B cell (primary cell): ENCODE measurements at regions not wholly inside any gene's neighbourhood (a gene's known extent, or its start where the extent isn't known, plus 50 kb on each side); places are given as distances from the start of the nearest gene placed in this dataset.

Experiments used
- ATAC-seq: fragments of 200-7000 bp; cut with Tn5 transposase; one replicate; pipeline ENCODE4 v1.10.0; 2021; ENCODE audit warnings: low read depth, mild to moderate bottlenecking, moderate number of reproducible peaks, moderate library complexity
- CTCF ChIA-PET: fragments of 350-600 bp; sonication (Branson Sonifier 250); formaldehyde crosslinking; loops from one replicate; lab custom pipeline; 2021; ENCODE audit warnings: antibody characterized with exemption, inconsistent platforms; lab: Charles Lee
- POLR2A ChIA-PET: fragments of 350-600 bp; sonication (Branson Sonifier 250); formaldehyde crosslinking; loops from one replicate; lab custom pipeline; 2021; ENCODE audit warnings: antibody characterized with exemption; lab: Charles Lee
- DNase-seq: peaks from one replicate; pipeline ENCODE4 v3.0.0; 2013
- H2AFZ ChIP-seq: 2 replicates; pipeline ENCODE4 v1.6.1; 2012; ENCODE audit warnings: mild to moderate bottlenecking, low read depth, low read length; ENCODE audit not compliant: insufficient read depth, poor library complexity, severe bottlenecking
- H3K27ac ChIP-seq, 2 donors: 1 replicate in 1 of 2; 2 replicates in 1 of 2; pipeline ENCODE4 v1.5.1; 2012 to 2013; ENCODE audit warnings: low read length in 2 of 2, mild to moderate bottlenecking in 2 of 2, moderate library complexity in 1 of 2
- H3K27me3 ChIP-seq, 4 experiments: fragments of 200-600 bp in 1 of 4; sonication (generic) in 1 of 4; replicated peaks in 1 of 4; 1 replicate in 2 of 4; 2 replicates in 2 of 4; pipeline versions ENCODE4 v1.6.1 to v1.7.0; 2013 to 2016; ENCODE audit warnings: low read length in 3 of 4, mild to moderate bottlenecking in 2 of 4, mixed read lengths in 1 of 4, moderate library complexity in 1 of 4; ENCODE audit not compliant: insufficient read depth in 4 of 4, control insufficient read depth in 3 of 4; ENCODE audit errors: control extremely low read depth in 1 of 4
- H3K36me3 ChIP-seq, 2 experiments: replicated peaks in 1 of 2; 1 replicate in 1 of 2; 2 replicates in 1 of 2; pipeline versions ENCODE4 v1.6.1 to v1.7.1; 2013; ENCODE audit warnings: low read length in 1 of 2; ENCODE audit not compliant: insufficient read depth in 2 of 2, control insufficient read depth in 1 of 2; ENCODE audit errors: control extremely low read depth in 1 of 2, extremely low read depth in 1 of 2
- H3K4me1 ChIP-seq, 2 donors: fragments of 200-600 bp in 1 of 2; sonication (generic) in 1 of 2; 1 replicate in 1 of 2; 2 replicates in 1 of 2; pipeline versions ENCODE4 v1.5.1 to v1.6.1; 2013 to 2017; ENCODE audit warnings: low read length in 2 of 2; ENCODE audit not compliant: control insufficient read depth in 2 of 2, insufficient read depth in 2 of 2
- H3K4me2 ChIP-seq: replicated peaks from 2 replicates; pipeline ENCODE3; 2012; ENCODE audit warnings: mild to moderate bottlenecking, low read depth, low read length; ENCODE audit not compliant: poor library complexity, severe bottlenecking
- H3K4me3 ChIP-seq, 5 experiments: fragments of 200-600 bp in 1 of 5; sonication (generic) in 1 of 5; 1 replicate in 3 of 5; 2 replicates in 2 of 5; pipeline versions ENCODE4 v1.5.1 to v1.7.0; 2011 to 2016; ENCODE audit warnings: low read length in 4 of 5, mild to moderate bottlenecking in 4 of 5, low read depth in 2 of 5, control low read depth in 1 of 5, moderate library complexity in 1 of 5; ENCODE audit not compliant: insufficient read depth in 1 of 5; ENCODE audit errors: control extremely low read depth in 1 of 5, extremely low read depth in 1 of 5
- H3K79me2 ChIP-seq: fragments of 200-600 bp; sonication (generic); one replicate; pipeline ENCODE4 v1.6.0; 2016; ENCODE audit warnings: low read length; ENCODE audit not compliant: control insufficient read depth, insufficient read depth
- H3K9ac ChIP-seq: fragments of 200-600 bp; sonication (generic); 2 replicates; pipeline ENCODE4 v1.6.1; 2017; ENCODE audit warnings: mild to moderate bottlenecking, low read length, moderate library complexity
- H3K9me3 ChIP-seq, 3 donors: one replicate each; pipeline versions ENCODE4 v1.6.1 to v1.7.1; 2013; ENCODE audit warnings: low read length in 2 of 3; ENCODE audit not compliant: control insufficient read depth in 2 of 3, insufficient read depth in 1 of 3; ENCODE audit errors: control extremely low read depth in 1 of 3
- H4K20me1 ChIP-seq: 2 replicates; pipeline ENCODE4 v1.6.0; 2012; ENCODE audit warnings: mild to moderate bottlenecking, low read length; ENCODE audit not compliant: insufficient read depth, control insufficient read depth, poor library complexity, severe bottlenecking
- H3K27ac Mint-ChIP-seq: one replicate; pipeline ENCODE4 v1.8.0; 2021; ENCODE audit warnings: mixed read lengths
- H3K27me3 Mint-ChIP-seq: one replicate; pipeline ENCODE4 v1.8.0; 2021; ENCODE audit warnings: mixed read lengths
- H3K4me1 Mint-ChIP-seq: one replicate; pipeline ENCODE4 v1.8.0; 2021; ENCODE audit warnings: mixed read lengths
- H3K4me3 Mint-ChIP-seq: one replicate; pipeline ENCODE4 v1.8.0; 2021; ENCODE audit warnings: mixed read lengths
- H3K9me3 Mint-ChIP-seq: one replicate; pipeline ENCODE4 v1.8.0; 2022; ENCODE audit warnings: mixed read lengths; ENCODE audit not compliant: insufficient read depth
- EZH2 ChIP-seq: IDR thresholded peaks from 2 replicates; pipeline ENCODE4 v1.6.1; 2012; ENCODE audit warnings: borderline replicate concordance, low read depth, mild to moderate bottlenecking, moderate library complexity, low read length; ENCODE audit not compliant: insufficient read depth, poor library complexity, severe bottlenecking
- WGBS: methylation state at CpG from one replicate; pipeline ENCODE4 v1.1.5; 2013; ENCODE audit warnings: missing lambda C conversion rate; ENCODE audit not compliant: insufficient coverage; 5-methylcytosine and 5-hydroxymethylcytosine counted together
- intact Hi-C: fragments of 100-400 bp; cut with micrococcal nuclease; formaldehyde crosslinking; loops from one replicate; pipeline ENCODE4 v1.10.0; 2022
- TF ChIP-seq, protein P1 (sequence below): fragments of 200-600 bp; IDR thresholded peaks from one replicate; pipeline ENCODE4 v1.8.0; 2022; ENCODE audit warnings: antibody characterized with exemption, mild to moderate bottlenecking

DNA sequence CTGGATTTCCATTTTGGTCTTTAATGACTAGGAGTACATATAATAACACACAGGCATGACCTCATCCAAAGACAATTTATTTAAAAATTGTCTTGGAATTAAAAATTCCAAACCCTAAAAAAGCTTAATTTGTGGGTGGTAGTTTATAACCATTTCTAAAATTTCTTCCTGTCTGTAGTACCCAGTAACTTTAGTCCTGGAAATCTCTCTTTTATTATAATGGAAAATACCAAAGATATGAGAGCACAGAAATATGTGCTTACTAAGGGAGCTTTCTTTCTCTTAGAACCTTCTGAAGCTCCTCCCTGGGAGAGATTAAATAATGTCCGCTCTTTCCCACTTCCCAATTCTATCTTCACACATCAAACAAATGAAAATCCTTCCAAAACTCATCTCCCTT is 70.5 kb upstream of the PRL start:
- Histone ChIP-seq H4K20me1 (no peaks in the 10 kb centered on the region), H3K4me3 (no peak overlapping the region), H3K9ac (no peak overlapping the region), H3K4me2 (no peak overlapping the region), H3K4me1 (no peaks in the 10 kb centered on the region), H3K9me3 (peaks cover 0 to 2% (median 0%) of the 10 kb centered on the region in 3 donors), H3K27me3 (no peaks in the 10 kb centered on the region), H2AFZ (no peak overlapping the region), H3K27ac (no peak overlapping the region), H3K36me3 (no peaks in the 10 kb centered on the region), H3K79me2 (no peaks in the 10 kb centered on the region)
- no peak overlapping the region for H3K27ac Mint-ChIP-seq
- DNase-seq: no peak
- intact Hi-C loops: no loop called here
- H3K27me3 Mint-ChIP-seq: no peaks in the 10 kb centered on the region
- H3K9me3 Mint-ChIP-seq: no peaks in the 10 kb centered on the region
- ATAC-seq: no peak
- CTCF ChIA-PET: interaction anchor here (1.0 kb wide), 1 partner anchor 31 kb away, joined by 3 read pairs; no protein-coding TSS in a partner anchor
- POLR2A ChIA-PET: no interaction called here
- 67% methylated on average over 1 of the region's 1 CpG for WGBS
- TF ChIP-seq EZH2: no peak
- TF ChIP-seq, protein P1, sequence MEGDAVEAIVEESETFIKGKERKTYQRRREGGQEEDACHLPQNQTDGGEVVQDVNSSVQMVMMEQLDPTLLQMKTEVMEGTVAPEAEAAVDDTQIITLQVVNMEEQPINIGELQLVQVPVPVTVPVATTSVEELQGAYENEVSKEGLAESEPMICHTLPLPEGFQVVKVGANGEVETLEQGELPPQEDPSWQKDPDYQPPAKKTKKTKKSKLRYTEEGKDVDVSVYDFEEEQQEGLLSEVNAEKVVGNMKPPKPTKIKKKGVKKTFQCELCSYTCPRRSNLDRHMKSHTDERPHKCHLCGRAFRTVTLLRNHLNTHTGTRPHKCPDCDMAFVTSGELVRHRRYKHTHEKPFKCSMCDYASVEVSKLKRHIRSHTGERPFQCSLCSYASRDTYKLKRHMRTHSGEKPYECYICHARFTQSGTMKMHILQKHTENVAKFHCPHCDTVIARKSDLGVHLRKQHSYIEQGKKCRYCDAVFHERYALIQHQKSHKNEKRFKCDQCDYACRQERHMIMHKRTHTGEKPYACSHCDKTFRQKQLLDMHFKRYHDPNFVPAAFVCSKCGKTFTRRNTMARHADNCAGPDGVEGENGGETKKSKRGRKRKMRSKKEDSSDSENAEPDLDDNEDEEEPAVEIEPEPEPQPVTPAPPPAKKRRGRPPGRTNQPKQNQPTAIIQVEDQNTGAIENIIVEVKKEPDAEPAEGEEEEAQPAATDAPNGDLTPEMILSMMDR: no peak
- no peaks in the 10 kb centered on the region for H3K4me1 Mint-ChIP-seq
- H3K4me3 Mint-ChIP-seq: no peak overlapping the region

DNA sequence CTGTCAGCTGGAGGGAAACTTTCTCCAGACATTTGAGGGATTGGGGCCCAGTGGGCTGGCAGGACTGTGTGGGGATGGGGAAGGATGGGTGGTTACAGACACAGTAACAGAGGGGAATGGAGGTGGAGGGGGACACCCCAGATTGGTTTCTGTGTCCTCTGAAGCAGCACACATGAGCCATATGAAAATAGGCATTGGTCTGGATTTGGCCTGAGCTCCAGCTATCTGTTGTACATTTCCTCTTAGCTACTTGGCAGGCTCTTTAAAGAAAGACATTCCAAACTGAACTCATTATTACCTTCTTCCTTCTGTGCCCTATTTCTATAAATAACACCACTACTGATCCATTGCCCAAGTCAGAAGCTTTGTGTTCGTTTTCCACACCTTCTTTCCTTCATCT is 72.0 kb upstream of the PRL start:
- H3K4me1 Mint-ChIP-seq: no peaks in the 10 kb centered on the region
- Histone ChIP-seq H3K9ac (no peak overlapping the region), H3K4me2 (no peak overlapping the region), H3K27ac (no peak overlapping the region), H3K9me3 (peaks cover 0 to 2% (median 0%) of the 10 kb centered on the region in 3 donors), H4K20me1 (no peaks in the 10 kb centered on the region), H3K4me3 (no peak overlapping the region), H3K79me2 (no peaks in the 10 kb centered on the region), H2AFZ (no peak overlapping the region), H3K36me3 (no peaks in the 10 kb centered on the region), H3K27me3 (no peaks in the 10 kb centered on the region), H3K4me1 (no peaks in the 10 kb centered on the region)
- no peaks in the 10 kb centered on the region for H3K27me3 Mint-ChIP-seq
- CTCF ChIA-PET: no interaction called here
- intact Hi-C loops: no loop called here
- POLR2A ChIA-PET: no interaction called here
- no peak overlapping the region for H3K27ac Mint-ChIP-seq
- TF ChIP-seq EZH2: no peak
- TF ChIP-seq, protein P1: no peak
- H3K9me3 Mint-ChIP-seq: no peaks in the 10 kb centered on the region
- ATAC-seq (no peak), DNase-seq (no peak)
- WGBS: 80% methylated on average over 1 of the region's 1 CpG
- no peak overlapping the region for H3K4me3 Mint-ChIP-seq
